ENCODE measurements at regions not wholly inside any gene's neighbourhood (a gene's known extent, or its start where the extent isn't known, plus 50 kb on each side); places are given as distances from the start of the nearest gene placed in this dataset.

DNA sequence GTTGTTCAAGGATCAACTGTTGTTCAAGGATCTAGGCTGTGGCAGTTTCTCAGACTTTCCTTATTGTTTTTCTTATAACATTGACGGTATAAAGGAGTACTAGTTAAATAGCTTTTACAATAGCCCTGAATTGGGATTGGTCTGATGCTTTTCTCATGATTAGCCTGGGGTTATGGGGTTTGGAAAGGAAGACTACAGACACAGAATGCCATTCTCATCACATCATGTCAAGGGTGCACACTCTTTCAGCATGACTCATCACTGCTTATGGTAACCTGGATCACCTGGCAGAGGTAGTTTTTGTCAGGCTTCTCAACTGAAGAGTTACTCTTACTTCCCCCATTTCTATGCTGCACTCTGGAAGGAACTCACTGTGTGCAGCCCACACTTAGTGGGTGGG, 194.2 kb upstream of the NPSR1 start:
- no peaks in the 10 kb centered on the region for H3K9me3 ChIP-seq (ENCODE audit: control insufficient read depth, low read depth, low read length)
- H3K4me1 Mint-ChIP-seq: no peaks in the 10 kb centered on the region; a peak in 1 of 4 replicates
- TF ChIP-seq, protein P1, sequence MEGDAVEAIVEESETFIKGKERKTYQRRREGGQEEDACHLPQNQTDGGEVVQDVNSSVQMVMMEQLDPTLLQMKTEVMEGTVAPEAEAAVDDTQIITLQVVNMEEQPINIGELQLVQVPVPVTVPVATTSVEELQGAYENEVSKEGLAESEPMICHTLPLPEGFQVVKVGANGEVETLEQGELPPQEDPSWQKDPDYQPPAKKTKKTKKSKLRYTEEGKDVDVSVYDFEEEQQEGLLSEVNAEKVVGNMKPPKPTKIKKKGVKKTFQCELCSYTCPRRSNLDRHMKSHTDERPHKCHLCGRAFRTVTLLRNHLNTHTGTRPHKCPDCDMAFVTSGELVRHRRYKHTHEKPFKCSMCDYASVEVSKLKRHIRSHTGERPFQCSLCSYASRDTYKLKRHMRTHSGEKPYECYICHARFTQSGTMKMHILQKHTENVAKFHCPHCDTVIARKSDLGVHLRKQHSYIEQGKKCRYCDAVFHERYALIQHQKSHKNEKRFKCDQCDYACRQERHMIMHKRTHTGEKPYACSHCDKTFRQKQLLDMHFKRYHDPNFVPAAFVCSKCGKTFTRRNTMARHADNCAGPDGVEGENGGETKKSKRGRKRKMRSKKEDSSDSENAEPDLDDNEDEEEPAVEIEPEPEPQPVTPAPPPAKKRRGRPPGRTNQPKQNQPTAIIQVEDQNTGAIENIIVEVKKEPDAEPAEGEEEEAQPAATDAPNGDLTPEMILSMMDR (conservative IDR thresholded peaks at IDR 0.05): no peak
- no peak overlapping the region for H2BK15ac ChIP-seq (ENCODE audit: low read depth, low read length)
- H3K9me3 Mint-ChIP-seq: peaks cover 0 to 4% of the 10 kb centered on the region in 2 experiments; a peak in 2 of 5 replicates
- no peak overlapping the region for H3K9ac ChIP-seq (ENCODE audit: extremely low read depth, insufficient read length, low read length)
- no peak overlapping the region for H2BK120ac ChIP-seq (ENCODE audit: low read depth, low read length, poor library complexity, severe bottlenecking)
- H4K20me1 ChIP-seq (ENCODE audit: control insufficient read depth, insufficient read depth, insufficient read length): no peaks in the 10 kb centered on the region
- no peaks in the 10 kb centered on the region for H3K79me1 ChIP-seq (ENCODE audit: insufficient read depth, low read depth, low read length, poor library complexity, severe bottlenecking)
- no peak for DNase-seq
- no peak overlapping the region for H3K23ac ChIP-seq (ENCODE audit: insufficient read length, low read depth, low read length)
- H3K18ac ChIP-seq (ENCODE audit: insufficient read length, low read depth, low read length): no peak overlapping the region
- H3K27ac Mint-ChIP-seq: no peak overlapping the region
- no peak overlapping the region for H2BK20ac ChIP-seq (ENCODE audit: low read depth, low read length, poor library complexity, severe bottlenecking)
- no peak overlapping the region for H3K4me2 ChIP-seq (ENCODE audit: insufficient read depth, insufficient read length, low read length)
- no peaks in the 10 kb centered on the region for H3K79me2 ChIP-seq (ENCODE audit: insufficient read depth, low read length)
- H3K4ac ChIP-seq (ENCODE audit: low read depth, low read length): no peak overlapping the region
- H3K4me3 Mint-ChIP-seq: no peak overlapping the region
- no peak overlapping the region for H2AK5ac ChIP-seq (ENCODE audit: insufficient read length, low read length)
- no peak overlapping the region for H2AFZ ChIP-seq (ENCODE audit: low read length)
- H2BK12ac ChIP-seq (ENCODE audit: insufficient read length, low read depth, low read length): no peak overlapping the region
- no peak overlapping the region for H4K8ac ChIP-seq (replicated peaks; ENCODE audit: insufficient read length, low read depth, low read length)
- no peaks in the 10 kb centered on the region for H3K23me2 ChIP-seq (ENCODE audit: insufficient read length, low read depth, low read length, poor library complexity, severe bottlenecking)
- H3K56ac ChIP-seq (ENCODE audit: insufficient read length, low read depth, low read length): no peak overlapping the region
- no peaks in the 10 kb centered on the region for H3K27me3 Mint-ChIP-seq (ENCODE audit: low read depth)
- WGBS (ENCODE audit: extremely low coverage, insufficient read length, low lambda C conversion rate): no CpG with 5 or more reads among the region's 1 CpG
- peaks cover 0 to 2% (median 0%) of the 10 kb centered on the region in 3 experiments; a peak in 2 of 7 replicates for H3K36me3 Mint-ChIP-seq (ENCODE audit: insufficient read depth in 1 of 3, low read depth in 3 of 3)
- H3K27ac ChIP-seq (ENCODE audit: insufficient read length, low read depth, low read length): no peak overlapping the region
- H3K14ac ChIP-seq (ENCODE audit: insufficient read depth, low read length): no peak overlapping the region
- H3K4me1 ChIP-seq (ENCODE audit: insufficient read depth, low read length): no peaks in the 10 kb centered on the region
- no peak overlapping the region for H4K5ac ChIP-seq (ENCODE audit: insufficient read length, low read depth, low read length)
- no peak overlapping the region for H4K91ac ChIP-seq (ENCODE audit: insufficient read length, low read depth, low read length)
- H3T11ph ChIP-seq (ENCODE audit: low read length): no peak overlapping the region
- no peak overlapping the region for H2BK5ac ChIP-seq (ENCODE audit: insufficient read length, low read length)
- H3K27me3 ChIP-seq (ENCODE audit: insufficient read depth, low read length): no peaks in the 10 kb centered on the region

Measured in H9 (cell line).